ENCODE measurements at regions not wholly inside any gene's neighbourhood (a gene's known extent, or its start where the extent isn't known, plus 50 kb on each side); places are given as distances from the start of the nearest gene placed in this dataset.

DNA sequence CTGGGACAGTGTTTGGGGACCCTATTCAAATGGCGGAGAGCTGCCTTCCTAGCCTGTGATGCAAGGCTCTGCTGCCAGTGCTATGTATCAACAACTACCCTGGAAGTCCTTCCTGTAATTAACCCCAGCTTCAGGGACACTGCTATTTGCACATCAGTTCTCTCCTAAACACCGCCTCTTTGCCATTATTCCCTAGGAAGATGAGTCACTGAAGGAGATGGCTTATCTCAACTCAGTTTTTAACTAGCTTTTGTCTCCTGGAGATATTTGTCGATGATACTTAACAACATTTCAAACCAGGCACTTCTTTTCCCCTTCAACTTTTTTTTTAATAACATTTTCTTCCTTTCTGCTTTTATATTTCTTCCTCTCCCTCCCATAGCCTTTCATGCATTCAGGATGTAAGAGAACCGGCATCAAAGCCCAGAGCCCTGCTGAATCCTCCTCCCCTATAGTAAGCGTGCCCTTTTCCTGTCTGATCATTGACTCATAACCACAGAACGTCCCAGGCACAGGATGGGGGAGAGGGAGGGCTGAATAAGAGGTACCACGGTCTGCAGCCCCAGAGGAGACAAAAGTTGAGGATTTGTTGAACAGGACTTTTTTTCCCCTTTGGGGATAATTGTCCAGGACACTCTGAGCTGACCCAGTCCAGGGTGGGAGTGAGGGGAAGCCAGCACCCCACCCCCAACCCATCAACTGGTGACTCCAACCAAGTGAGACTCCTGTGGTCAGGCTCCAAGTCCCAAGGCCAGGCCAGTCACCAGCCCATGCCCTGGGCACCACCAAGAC lies 387.8 kb upstream of the SALL1 start:
- Histone ChIP-seq H4K20me1 (ENCODE audit: insufficient read depth, low read length) (no peaks in the 10 kb centered on the region), H3K9me2 (ENCODE audit: insufficient read depth, low read length) (no peaks in the 10 kb centered on the region), H3K4me1 (ENCODE audit: insufficient read depth, low read length, poor library complexity, severe bottlenecking) (no peaks in the 10 kb centered on the region), H3K9me3 (ENCODE audit: low read length) (no peaks in the 10 kb centered on the region), H3K4me2 (ENCODE audit: low read length) (no peak overlapping the region), H3K36me3 (ENCODE audit: insufficient read depth, low read length) (no peaks in the 10 kb centered on the region), H2AFZ (ENCODE audit: low read length) (no peak overlapping the region), H3K4me3 (ENCODE audit: low read depth, low read length, poor library complexity, severe bottlenecking) (no peak overlapping the region), H3K79me2 (ENCODE audit: insufficient read depth, low read depth, low read length) (no peaks in the 10 kb centered on the region), H3K27ac (ENCODE audit: low read depth, low read length, poor library complexity, severe bottlenecking) (no peak overlapping the region)
- intact Hi-C loops (cut with micrococcal nuclease; ENCODE audit: unreplicated experiment), result no loop called here
- POLR2A ChIA-PET, result interaction anchor here (0.6 kb wide), 1 partner anchor 183 kb away, joined by 5 read pairs; no protein-coding TSS in a partner anchor
- DNase-seq (ENCODE audit: low spot score), result no peak
- CTCF ChIA-PET (ENCODE audit: unreplicated experiment), result no interaction called here
- TF ChIP-seq, protein P1, sequence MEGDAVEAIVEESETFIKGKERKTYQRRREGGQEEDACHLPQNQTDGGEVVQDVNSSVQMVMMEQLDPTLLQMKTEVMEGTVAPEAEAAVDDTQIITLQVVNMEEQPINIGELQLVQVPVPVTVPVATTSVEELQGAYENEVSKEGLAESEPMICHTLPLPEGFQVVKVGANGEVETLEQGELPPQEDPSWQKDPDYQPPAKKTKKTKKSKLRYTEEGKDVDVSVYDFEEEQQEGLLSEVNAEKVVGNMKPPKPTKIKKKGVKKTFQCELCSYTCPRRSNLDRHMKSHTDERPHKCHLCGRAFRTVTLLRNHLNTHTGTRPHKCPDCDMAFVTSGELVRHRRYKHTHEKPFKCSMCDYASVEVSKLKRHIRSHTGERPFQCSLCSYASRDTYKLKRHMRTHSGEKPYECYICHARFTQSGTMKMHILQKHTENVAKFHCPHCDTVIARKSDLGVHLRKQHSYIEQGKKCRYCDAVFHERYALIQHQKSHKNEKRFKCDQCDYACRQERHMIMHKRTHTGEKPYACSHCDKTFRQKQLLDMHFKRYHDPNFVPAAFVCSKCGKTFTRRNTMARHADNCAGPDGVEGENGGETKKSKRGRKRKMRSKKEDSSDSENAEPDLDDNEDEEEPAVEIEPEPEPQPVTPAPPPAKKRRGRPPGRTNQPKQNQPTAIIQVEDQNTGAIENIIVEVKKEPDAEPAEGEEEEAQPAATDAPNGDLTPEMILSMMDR (conservative IDR thresholded peaks at IDR 0.05; ENCODE audit: low read length), result no peak
- no TSS peak for BruUV-seq (replicated peaks)

- CTCF ChIA-PET (ENCODE audit: unreplicated experiment), result no interaction called here
- H3K4me2 ChIP-seq (ENCODE audit: low read length), result no peak overlapping the region
- no peaks in the 10 kb centered on the region for H4K20me1 ChIP-seq (ENCODE audit: insufficient read depth, low read length)
- TF ChIP-seq, protein P1 (conservative IDR thresholded peaks at IDR 0.05; ENCODE audit: low read length), result no peak
- H3K36me3 ChIP-seq (ENCODE audit: insufficient read depth, low read length), result no peaks in the 10 kb centered on the region
- no peak overlapping the region for H3K27ac ChIP-seq (ENCODE audit: low read depth, low read length, poor library complexity, severe bottlenecking)
- no peaks in the 10 kb centered on the region for H3K9me2 ChIP-seq (ENCODE audit: insufficient read depth, low read length)
- no peaks in the 10 kb centered on the region for H3K4me1 ChIP-seq (ENCODE audit: insufficient read depth, low read length, poor library complexity, severe bottlenecking)
- no peak overlapping the region for H2AFZ ChIP-seq (ENCODE audit: low read length)
- POLR2A ChIA-PET, result no interaction called here
- no peaks in the 10 kb centered on the region for H3K79me2 ChIP-seq (ENCODE audit: insufficient read depth, low read depth, low read length)
- H3K4me3 ChIP-seq (ENCODE audit: low read depth, low read length, poor library complexity, severe bottlenecking), result no peak overlapping the region
- DNase-seq (ENCODE audit: low spot score), result no peak
- intact Hi-C loops (cut with micrococcal nuclease; ENCODE audit: unreplicated experiment), result no loop called here
- no TSS peak for BruUV-seq (replicated peaks)
- H3K9me3 ChIP-seq (ENCODE audit: low read length), result no peaks in the 10 kb centered on the region
These were observed 384.5 kb upstream of the SALL1 start for GRCh38 chr16:51535591-51535990.

DNA sequence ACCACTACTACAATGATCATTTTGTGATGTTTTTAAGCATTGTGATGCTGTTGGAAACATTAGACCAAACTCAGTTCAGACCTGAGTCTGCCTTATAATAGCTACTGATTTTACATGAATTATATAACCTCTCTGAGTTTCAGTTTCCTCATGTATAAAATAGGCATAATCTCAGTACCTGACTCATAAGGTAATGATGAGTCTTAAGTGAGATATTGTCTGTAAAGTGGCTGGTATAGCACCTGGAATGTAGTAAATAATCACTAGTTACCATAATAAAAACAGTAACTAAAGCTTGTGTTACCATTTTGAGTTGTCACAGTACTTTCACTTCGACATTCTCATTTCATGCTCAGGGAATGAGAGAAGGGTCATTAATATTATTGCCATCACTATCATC lies 381.5 kb upstream of the SALL1 start:
- CTCF ChIA-PET (ENCODE audit: unreplicated experiment), result no interaction called here
- Histone ChIP-seq H3K9me2 (ENCODE audit: insufficient read depth, low read length) (no peaks in the 10 kb centered on the region), H4K20me1 (ENCODE audit: insufficient read depth, low read length) (no peaks in the 10 kb centered on the region), H3K4me3 (ENCODE audit: low read depth, low read length, poor library complexity, severe bottlenecking) (no peak overlapping the region), H3K27ac (ENCODE audit: low read depth, low read length, poor library complexity, severe bottlenecking) (no peak overlapping the region), H3K9me3 (ENCODE audit: low read length) (no peaks in the 10 kb centered on the region), H3K4me1 (ENCODE audit: insufficient read depth, low read length, poor library complexity, severe bottlenecking) (no peaks in the 10 kb centered on the region), H3K79me2 (ENCODE audit: insufficient read depth, low read depth, low read length) (no peaks in the 10 kb centered on the region), H2AFZ (ENCODE audit: low read length) (no peak overlapping the region), H3K36me3 (ENCODE audit: insufficient read depth, low read length) (no peaks in the 10 kb centered on the region), H3K4me2 (ENCODE audit: low read length) (no peak overlapping the region)
- DNase-seq (ENCODE audit: low spot score), result no peak
- intact Hi-C loops (cut with micrococcal nuclease; ENCODE audit: unreplicated experiment), result no loop called here
- no TSS peak for BruUV-seq (replicated peaks)
- TF ChIP-seq, protein P1 (conservative IDR thresholded peaks at IDR 0.05; ENCODE audit: low read length), result no peak
- no peak for TF ChIP-seq EZH2phosphoT487 (IDR thresholded peaks at IDR 0.05; ENCODE audit: borderline replicate concordance, low read depth, low read length)
- POLR2A ChIA-PET, result interaction anchor here (0.6 kb wide), 1 partner anchor 96 kb away, joined by 3 read pairs; no protein-coding TSS in a partner anchor

Data from OCI-LY7 (cell line).